ENCODE measurements at regions not wholly inside any gene's neighbourhood (a gene's known extent, or its start where the extent isn't known, plus 50 kb on each side); places are given as distances from the start of the nearest gene placed in this dataset.

- H3K9me3 ChIP-seq (ENCODE audit: control insufficient read depth in 4 of 4, insufficient read depth in 3 of 4, low read length in 3 of 4) = no peaks in the 10 kb centered on the region
- no peak overlapping the region for H3K4me3 ChIP-seq
- TF ChIP-seq CTCF (IDR thresholded peaks at IDR 0.05; ENCODE audit: control extremely low read depth, extremely low read depth) = no peak
- no peaks in the 10 kb centered on the region for H3K27me3 ChIP-seq (ENCODE audit: control insufficient read depth in 3 of 3, insufficient read depth in 3 of 3, low read length in 2 of 3)
- no peak overlapping the region for H3K27ac ChIP-seq (ENCODE audit: low read depth in 1 of 2, low read length in 1 of 2)
- H3K36me3 ChIP-seq (ENCODE audit: control insufficient read depth in 4 of 4, insufficient read depth in 4 of 4, low read length in 4 of 4) = no peaks in the 10 kb centered on the region
- ATAC-seq (ENCODE audit: insufficient read depth, low FRiP score) (no peak), DNase-seq (no peak)
- 96 to 98% methylated on average over 4 of the region's 4 CpGs for WGBS, 2 donors
- H3K4me1 ChIP-seq (ENCODE audit: control insufficient read depth in 5 of 5, insufficient read depth in 5 of 5, low read length in 5 of 5) = no peaks in the 10 kb centered on the region
- H3K9ac ChIP-seq (ENCODE audit: insufficient read depth in 1 of 2, low read length in 2 of 2) = no peak overlapping the region
These were observed 55.4 kb upstream of the RELL1 start for GRCh38 chr4:37741564-37741963.

GRCh38 chr4:37740546-37740945 is 54.4 kb upstream of the RELL1 start:
- no peaks in the 10 kb centered on the region for H3K36me3 ChIP-seq (ENCODE audit: control insufficient read depth in 4 of 4, insufficient read depth in 4 of 4, low read length in 4 of 4)
- H3K4me1 ChIP-seq (ENCODE audit: control insufficient read depth in 5 of 5, insufficient read depth in 5 of 5, low read length in 5 of 5) = no peaks in the 10 kb centered on the region
- no peaks in the 10 kb centered on the region for H3K9me3 ChIP-seq (ENCODE audit: control insufficient read depth in 4 of 4, insufficient read depth in 3 of 4, low read length in 3 of 4)
- H3K27me3 ChIP-seq (ENCODE audit: control insufficient read depth in 3 of 3, insufficient read depth in 3 of 3, low read length in 2 of 3) = no peaks in the 10 kb centered on the region
- H3K27ac ChIP-seq (ENCODE audit: low read depth in 1 of 2, low read length in 1 of 2) = no peak overlapping the region
- DNase-seq (no peak), ATAC-seq (ENCODE audit: insufficient read depth, low FRiP score) (no peak)
- WGBS, 2 donors = 63 to 80% methylated on average over 5 of the region's 5 CpGs
- no peak overlapping the region for H3K4me3 ChIP-seq
- no peak for TF ChIP-seq CTCF (IDR thresholded peaks at IDR 0.05; ENCODE audit: control extremely low read depth, extremely low read depth)
- no peak overlapping the region for H3K9ac ChIP-seq (ENCODE audit: insufficient read depth in 1 of 2, low read length in 2 of 2)

- H3K27me3 ChIP-seq (ENCODE audit: control insufficient read depth in 3 of 3, insufficient read depth in 3 of 3, low read length in 2 of 3) = no peaks in the 10 kb centered on the region
These were observed 51.3 kb upstream of the RELL1 start for GRCh38 chr4:37737466-37737865.

More at GRCh38 chr4:37737466-37737865, 51.3 kb upstream of the RELL1 start:
- no peak for ATAC-seq (ENCODE audit: insufficient read depth, low FRiP score)
- no peak overlapping the region for H3K27ac ChIP-seq (ENCODE audit: low read depth in 1 of 2, low read length in 1 of 2)
- H3K36me3 ChIP-seq (ENCODE audit: control insufficient read depth in 4 of 4, insufficient read depth in 4 of 4, low read length in 4 of 4) = no peaks in the 10 kb centered on the region
- H3K9ac ChIP-seq (ENCODE audit: insufficient read depth in 1 of 2, low read length in 2 of 2) = no peak overlapping the region
- WGBS, 2 donors = 92 to 93% methylated on average over 4 of the region's 4 CpGs
- no peaks in the 10 kb centered on the region for H3K9me3 ChIP-seq (ENCODE audit: control insufficient read depth in 4 of 4, insufficient read depth in 3 of 4, low read length in 3 of 4)
- H3K4me3 ChIP-seq = no peak overlapping the region
- TF ChIP-seq CTCF (IDR thresholded peaks at IDR 0.05; ENCODE audit: control extremely low read depth, extremely low read depth) = no peak
- DNase-seq = no peak
- H3K4me1 ChIP-seq (ENCODE audit: control insufficient read depth in 5 of 5, insufficient read depth in 5 of 5, low read length in 5 of 5) = no peaks in the 10 kb centered on the region

All from lung (tissue), 11 donors.